Central memory CD4-positive, alpha-beta T cell (primary cell): ENCODE measurements at regions not wholly inside any gene's neighbourhood (a gene's known extent, or its start where the extent isn't known, plus 50 kb on each side); places are given as distances from the start of the nearest gene placed in this dataset.
"Not testable (repeated sequence)": the region's sequence is repeated elsewhere in the genome, so short reads cannot be mapped to it uniquely, and the experiment has no call there.

Source experiments
- DNase-seq: peaks from one replicate; pipeline ENCODE4 v3.0.0; 2022

GRCh38 chrX:87236830-87237440 is 280.7 kb upstream of the KLHL4 start:
- DNase-seq = no peak

DNA sequence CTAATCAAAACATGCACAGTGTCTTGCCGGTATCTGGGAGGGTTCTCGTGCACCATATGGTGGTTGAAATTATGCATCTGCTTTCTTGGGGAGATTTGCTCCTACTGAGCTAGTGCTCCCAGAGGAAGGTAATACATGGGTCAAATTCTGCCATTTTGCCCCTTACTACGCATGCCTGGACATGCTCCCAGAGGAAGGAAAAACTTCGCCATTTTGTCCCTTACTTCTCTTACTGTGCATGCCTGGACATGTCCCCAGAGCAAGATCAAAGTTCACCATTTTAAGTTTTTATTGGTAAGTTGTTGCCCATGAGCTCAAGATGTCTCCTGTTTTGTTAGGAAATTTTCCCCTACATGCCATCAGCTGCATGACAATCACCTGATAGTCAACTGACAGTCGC is 252.1 kb upstream of the KLHL4 start:
- no peak for DNase-seq

GRCh38 chrX:87272491-87272890 is 245.1 kb upstream of the KLHL4 start:
- no peak for DNase-seq

GRCh38 chrX:87299563-87300160 is 217.9 kb upstream of the KLHL4 start:
- DNase-seq = peak; percentile 1

- DNase-seq = no peak
Measured at GRCh38 chrX:87310780-87311179, 206.8 kb upstream of the KLHL4 start.

GRCh38 chrX:87327267-87327666 is 190.3 kb upstream of the KLHL4 start:
- DNase-seq = no peak

GRCh38 chrX:87337267-87337666 is 180.3 kb upstream of the KLHL4 start:
- no peak for DNase-seq

DNA sequence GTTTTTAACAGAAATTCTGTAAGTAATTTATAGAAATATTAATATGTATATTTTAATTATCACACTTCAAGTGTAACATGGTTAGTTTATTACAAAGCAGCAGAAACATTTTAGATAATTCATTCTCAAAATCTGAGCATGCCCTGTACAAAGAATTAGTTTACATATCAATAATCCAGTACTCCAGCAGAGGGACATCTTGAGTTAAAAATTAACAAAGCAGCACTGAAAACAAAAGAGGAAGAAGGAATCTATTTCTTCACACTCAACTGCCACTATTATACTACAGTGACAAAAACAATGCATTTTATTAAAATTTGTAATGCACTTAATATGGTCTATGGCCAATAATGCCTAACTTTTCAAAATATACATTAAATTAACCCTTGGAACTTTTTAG is 179.1 kb upstream of the KLHL4 start:
- no peak for DNase-seq

GRCh38 chrX:87370865-87371264 is 146.7 kb upstream of the KLHL4 start:
- no peak for DNase-seq

GRCh38 chrX:87374324-87374723 is 143.3 kb upstream of the KLHL4 start:
- no peak for DNase-seq

GRCh38 chrX:87376896-87377295 is 140.7 kb upstream of the KLHL4 start:
- DNase-seq = no peak

- DNase-seq = no peak
Measured at GRCh38 chrX:87388381-87388780, 129.2 kb upstream of the KLHL4 start.

DNA sequence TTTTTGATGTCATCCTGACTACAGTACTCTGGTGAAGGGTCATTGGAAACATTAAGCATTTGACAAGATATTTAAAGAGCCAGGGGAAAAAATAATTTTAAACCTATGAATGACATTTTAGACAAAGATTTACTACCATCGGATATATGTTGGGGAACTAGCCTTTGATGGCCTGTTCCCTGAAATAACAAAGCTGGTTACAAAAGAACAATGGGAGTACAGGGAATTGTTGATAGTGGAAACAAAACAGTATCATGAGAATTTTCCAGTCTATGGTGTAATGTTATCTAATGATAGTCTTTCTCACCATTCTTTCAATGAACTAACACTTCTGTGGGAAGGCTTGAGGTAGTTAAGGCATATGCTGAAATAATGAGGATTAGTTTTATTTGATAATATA is 125.9 kb upstream of the KLHL4 start:
- no peak for DNase-seq

DNA sequence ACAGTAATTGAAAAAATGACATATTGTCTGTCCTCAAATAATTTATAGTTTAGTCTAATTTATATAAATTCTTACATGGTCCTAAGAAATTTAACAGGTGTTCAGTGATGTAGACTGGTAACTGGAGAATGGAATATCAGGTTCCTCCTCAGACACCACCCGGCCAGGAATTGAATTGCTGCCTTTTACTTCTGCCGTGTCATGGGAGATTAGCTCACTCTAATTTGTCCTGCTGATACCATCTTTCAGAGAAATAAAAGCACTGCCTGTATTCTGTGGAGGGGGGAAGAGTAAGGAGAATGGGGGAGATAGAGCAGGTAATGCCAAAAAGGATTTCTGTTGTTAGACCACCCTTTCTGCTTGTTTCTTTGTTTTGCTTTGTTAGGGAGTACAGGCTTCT is 125.2 kb upstream of the KLHL4 start:
- DNase-seq = no peak

DNA sequence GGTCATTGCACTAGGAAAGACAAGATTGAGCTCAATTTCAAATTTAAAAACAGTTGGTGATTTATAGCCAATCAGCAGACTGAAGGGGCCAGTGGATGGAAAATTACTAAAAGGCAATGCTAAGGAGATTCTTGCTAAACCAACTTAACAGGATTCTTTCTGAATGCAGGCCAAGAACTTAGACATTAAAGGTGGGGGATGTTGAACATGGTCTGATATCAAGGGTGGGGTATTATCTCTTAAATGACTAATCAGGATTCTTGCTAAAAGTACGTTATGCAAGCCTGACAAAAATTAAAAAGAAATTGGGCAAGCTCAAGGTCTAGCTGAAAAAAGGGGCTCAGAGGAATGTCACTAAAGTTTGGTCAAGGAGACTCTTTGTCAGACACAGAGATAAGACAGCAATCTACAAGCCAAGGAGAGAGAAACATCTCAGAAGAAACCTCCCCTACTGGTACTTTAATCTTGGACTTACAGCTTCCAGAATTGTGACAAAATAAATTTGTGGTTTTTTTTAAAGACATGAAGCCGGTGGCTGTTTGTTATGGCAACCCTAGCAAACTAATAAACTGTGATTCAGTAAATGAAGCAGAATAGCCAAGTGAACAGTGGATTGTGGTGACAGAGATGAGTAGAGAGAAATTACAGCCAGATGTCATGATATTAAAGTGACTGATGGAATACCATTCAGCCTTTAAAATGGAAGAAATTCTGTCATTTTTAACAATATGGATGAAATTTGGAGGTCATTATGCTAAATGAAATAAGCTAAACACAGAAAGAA is 120.3 kb upstream of the KLHL4 start:
- DNase-seq = no peak

DNA sequence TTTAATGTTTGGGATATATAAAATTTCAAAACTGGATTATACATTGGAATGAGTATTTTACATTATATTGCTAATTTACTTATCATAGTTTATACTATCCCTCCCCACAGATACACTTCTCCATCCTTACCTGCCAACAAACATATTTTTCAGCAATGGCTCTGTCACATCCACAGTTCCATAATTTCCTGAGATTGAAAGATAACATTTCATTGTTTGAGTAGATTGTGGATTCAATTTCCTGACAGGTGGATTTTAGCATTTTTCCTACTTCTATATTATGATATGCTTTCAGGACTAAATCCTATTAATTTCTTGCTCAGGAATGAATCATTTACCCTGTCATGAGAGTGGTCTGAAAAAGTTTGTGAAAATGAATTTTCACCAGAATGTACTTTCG is 115.3 kb upstream of the KLHL4 start:
- DNase-seq = no peak

DNA sequence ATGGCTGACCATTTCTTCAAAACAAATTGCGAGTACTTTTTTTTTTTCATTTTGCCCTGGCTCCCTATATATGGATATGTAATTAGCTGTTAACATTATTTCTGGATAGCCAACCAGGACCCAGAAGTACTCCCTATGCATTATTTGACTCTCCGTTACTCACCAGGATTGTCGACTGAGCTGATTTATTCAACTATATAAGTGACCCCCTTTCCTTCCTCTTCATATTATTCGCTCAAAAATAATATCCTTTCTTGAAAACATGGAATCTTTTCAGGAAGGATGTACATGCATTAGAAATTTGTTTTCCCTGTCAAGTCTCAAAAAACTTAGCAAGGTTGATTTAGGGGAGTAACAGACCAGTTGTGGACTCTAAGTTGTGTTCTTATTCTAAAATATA is 114.1 kb upstream of the KLHL4 start:
- no peak for DNase-seq

DNA sequence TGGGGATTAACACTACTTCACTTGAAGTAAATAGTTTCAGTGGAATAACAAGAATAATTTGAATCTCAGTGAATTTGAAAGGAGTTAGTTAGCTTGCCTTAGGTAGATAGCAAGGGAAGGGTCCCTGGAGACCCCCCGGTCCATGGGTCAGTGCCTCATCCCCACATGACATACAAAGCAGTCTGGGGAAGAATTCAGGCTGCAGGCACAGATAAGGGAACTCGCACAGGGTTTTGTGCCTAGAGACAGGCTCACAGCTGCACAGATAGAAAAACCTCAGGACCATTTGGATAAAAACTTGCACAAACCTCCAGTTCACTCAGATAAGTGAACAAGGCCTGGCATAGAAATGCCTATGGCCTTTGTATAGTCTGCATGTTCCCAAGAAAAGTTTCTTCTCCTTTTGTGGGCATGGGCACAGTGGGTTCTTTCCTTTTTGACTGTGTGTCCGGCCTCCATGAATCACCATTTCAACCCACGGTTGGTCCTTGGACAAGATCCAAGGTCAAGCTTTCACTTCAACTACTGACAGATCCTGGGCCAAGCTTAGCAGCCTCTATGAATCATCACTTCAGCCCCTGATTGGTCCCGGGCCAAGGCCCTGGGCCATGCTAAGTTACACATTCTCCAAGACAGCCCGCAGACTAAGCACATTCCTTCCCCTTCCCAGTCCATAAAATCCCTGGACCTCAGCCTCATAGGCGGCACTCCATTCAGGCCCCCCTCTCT is 108.3 kb upstream of the KLHL4 start:
- DNase-seq = no peak

GRCh38 chrX:87425618-87426017 is 92.0 kb upstream of the KLHL4 start:
- no peak for DNase-seq

GRCh38 chrX:87434618-87435017 is 83.0 kb upstream of the KLHL4 start:
- no peak for DNase-seq

GRCh38 chrX:87448613-87449012 is 69.0 kb upstream of the KLHL4 start:
- not testable (repeated sequence) for DNase-seq

GRCh38 chrX:87465757-87466156 is 51.8 kb upstream of the KLHL4 start:
- not testable (repeated sequence) for DNase-seq
